Keratinocyte (primary cell): ENCODE measurements at regions not wholly inside any gene's neighbourhood (a gene's known extent, or its start where the extent isn't known, plus 50 kb on each side); places are given as distances from the start of the nearest gene placed in this dataset.

Experiments
- CTCF ChIP-seq, 3 experiments: IDR thresholded peaks in 1 of 3; conservative IDR thresholded peaks in 1 of 3; optimal IDR thresholded peaks in 1 of 3; 2 replicates in 2 of 3; 3 replicates in 1 of 3; pipeline versions ENCODE3 to v1.5.1; 2011; ENCODE audit warnings: low read length in 3 of 3, mild to moderate bottlenecking in 3 of 3, moderate library complexity in 2 of 3, control low read depth in 1 of 3, inconsistent platforms in 1 of 3; ENCODE audit not compliant: insufficient read depth in 2 of 3; ENCODE audit errors: extremely low read depth in 1 of 3
- EZH2 ChIP-seq: IDR thresholded peaks from one replicate; pipeline ENCODE4 v1.6.1; 2012; ENCODE audit warnings: inconsistent platforms, mild to moderate bottlenecking, low read length, moderate library complexity

GRCh38 chr2:150716186-150716585, 228.7 kb upstream of the RND3 start:
- TF ChIP-seq CTCF (optimal IDR thresholded peaks at IDR 0.05 in 1 of 3, IDR thresholded peaks at IDR 0.05 in 1 of 3, conservative IDR thresholded peaks at IDR 0.05 in 1 of 3; ENCODE audit: extremely low read depth in 1 of 3, insufficient read depth in 2 of 3, low read length in 3 of 3): no peak
- TF ChIP-seq EZH2: no peak
